ENCODE measurements at regions not wholly inside any gene's neighbourhood (a gene's known extent, or its start where the extent isn't known, plus 50 kb on each side); places are given as distances from the start of the nearest gene placed in this dataset.

GRCh38 chr2:150169237-150169629, 318.2 kb downstream of the RND3 start:
- Histone ChIP-seq H3K27me3 (ENCODE audit: control insufficient read depth, insufficient read depth, low read length) (no peaks in the 10 kb centered on the region), H3K9me3 (ENCODE audit: control insufficient read depth, insufficient read depth, low read depth, low read length) (no peaks in the 10 kb centered on the region), H2AFZ (ENCODE audit: low read length) (no peak overlapping the region), H3K9ac (ENCODE audit: insufficient read depth, low read length) (no peak overlapping the region), H3K36me3 (ENCODE audit: control insufficient read depth, insufficient read depth, low read length) (no peaks in the 10 kb centered on the region), H4K20me1 (ENCODE audit: control insufficient read depth, extremely low read depth, insufficient read depth, low read length) (no peaks in the 10 kb centered on the region), H3K4me1 (ENCODE audit: control insufficient read depth, extremely low read depth, insufficient read depth, low read length) (peaks cover 9% of the 10 kb centered on the region), H3K4me2 (ENCODE audit: extremely low read depth, insufficient read depth, low read length) (no peak overlapping the region), H3K79me2 (ENCODE audit: control insufficient read depth, insufficient read depth, low read length) (no peaks in the 10 kb centered on the region), H3K4me3 (replicated peaks in 1 of 4; ENCODE audit: control extremely low read depth in 1 of 4, insufficient read depth in 1 of 4, low read depth in 3 of 4, low read length in 4 of 4) (no peak overlapping the region), H3K27ac (ENCODE audit: insufficient read depth, low read length) (no peak overlapping the region)
- no peak for TF ChIP-seq EZH2 (IDR thresholded peaks at IDR 0.05; ENCODE audit: low read length, missing control alignments)
- TF ChIP-seq, protein P1, sequence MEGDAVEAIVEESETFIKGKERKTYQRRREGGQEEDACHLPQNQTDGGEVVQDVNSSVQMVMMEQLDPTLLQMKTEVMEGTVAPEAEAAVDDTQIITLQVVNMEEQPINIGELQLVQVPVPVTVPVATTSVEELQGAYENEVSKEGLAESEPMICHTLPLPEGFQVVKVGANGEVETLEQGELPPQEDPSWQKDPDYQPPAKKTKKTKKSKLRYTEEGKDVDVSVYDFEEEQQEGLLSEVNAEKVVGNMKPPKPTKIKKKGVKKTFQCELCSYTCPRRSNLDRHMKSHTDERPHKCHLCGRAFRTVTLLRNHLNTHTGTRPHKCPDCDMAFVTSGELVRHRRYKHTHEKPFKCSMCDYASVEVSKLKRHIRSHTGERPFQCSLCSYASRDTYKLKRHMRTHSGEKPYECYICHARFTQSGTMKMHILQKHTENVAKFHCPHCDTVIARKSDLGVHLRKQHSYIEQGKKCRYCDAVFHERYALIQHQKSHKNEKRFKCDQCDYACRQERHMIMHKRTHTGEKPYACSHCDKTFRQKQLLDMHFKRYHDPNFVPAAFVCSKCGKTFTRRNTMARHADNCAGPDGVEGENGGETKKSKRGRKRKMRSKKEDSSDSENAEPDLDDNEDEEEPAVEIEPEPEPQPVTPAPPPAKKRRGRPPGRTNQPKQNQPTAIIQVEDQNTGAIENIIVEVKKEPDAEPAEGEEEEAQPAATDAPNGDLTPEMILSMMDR (conservative IDR thresholded peaks at IDR 0.05 in 1 of 2, IDR thresholded peaks at IDR 0.05 in 1 of 2; ENCODE audit: low read depth in 1 of 2, low read length in 2 of 2) = no peak
- peak; percentile 70 to 75 for DNase-seq (ENCODE audit: low read depth in 2 of 2)

GRCh38 chr2:150168595-150169236, 318.8 kb downstream of the RND3 start:
- TF ChIP-seq EZH2 (IDR thresholded peaks at IDR 0.05; ENCODE audit: low read length, missing control alignments) = no peak
- TF ChIP-seq, protein P1 (conservative IDR thresholded peaks at IDR 0.05 in 1 of 2, IDR thresholded peaks at IDR 0.05 in 1 of 2; ENCODE audit: low read depth in 1 of 2, low read length in 2 of 2) = no peak
- Histone ChIP-seq H3K27me3 (ENCODE audit: control insufficient read depth, insufficient read depth, low read length) (no peaks in the 10 kb centered on the region), H3K4me2 (ENCODE audit: extremely low read depth, insufficient read depth, low read length) (no peak overlapping the region), H3K4me1 (ENCODE audit: control insufficient read depth, extremely low read depth, insufficient read depth, low read length) (peaks cover 9% of the 10 kb centered on the region), H3K79me2 (ENCODE audit: control insufficient read depth, insufficient read depth, low read length) (no peaks in the 10 kb centered on the region), H2AFZ (ENCODE audit: low read length) (no peak overlapping the region), H3K9ac (ENCODE audit: insufficient read depth, low read length) (no peak overlapping the region), H3K36me3 (ENCODE audit: control insufficient read depth, insufficient read depth, low read length) (no peaks in the 10 kb centered on the region), H3K27ac (ENCODE audit: insufficient read depth, low read length) (no peak overlapping the region), H3K4me3 (replicated peaks in 1 of 4; ENCODE audit: control extremely low read depth in 1 of 4, insufficient read depth in 1 of 4, low read depth in 3 of 4, low read length in 4 of 4) (no peak overlapping the region), H4K20me1 (ENCODE audit: control insufficient read depth, extremely low read depth, insufficient read depth, low read length) (no peaks in the 10 kb centered on the region), H3K9me3 (ENCODE audit: control insufficient read depth, insufficient read depth, low read depth, low read length) (no peaks in the 10 kb centered on the region)
- peak; percentile 44 to 61 for DNase-seq (ENCODE audit: low read depth in 2 of 2)

- Histone ChIP-seq H2AFZ (ENCODE audit: low read length) (no peak overlapping the region), H3K36me3 (ENCODE audit: control insufficient read depth, insufficient read depth, low read length) (no peaks in the 10 kb centered on the region), H3K4me3 (replicated peaks in 1 of 4; ENCODE audit: control extremely low read depth in 1 of 4, insufficient read depth in 1 of 4, low read depth in 3 of 4, low read length in 4 of 4) (no peak overlapping the region), H3K9me3 (ENCODE audit: control insufficient read depth, insufficient read depth, low read depth, low read length) (no peaks in the 10 kb centered on the region), H3K79me2 (ENCODE audit: control insufficient read depth, insufficient read depth, low read length) (no peaks in the 10 kb centered on the region), H3K4me2 (ENCODE audit: extremely low read depth, insufficient read depth, low read length) (no peak overlapping the region), H3K9ac (ENCODE audit: insufficient read depth, low read length) (no peak overlapping the region), H3K27me3 (ENCODE audit: control insufficient read depth, insufficient read depth, low read length) (no peaks in the 10 kb centered on the region), H3K27ac (ENCODE audit: insufficient read depth, low read length) (no peak overlapping the region), H4K20me1 (ENCODE audit: control insufficient read depth, extremely low read depth, insufficient read depth, low read length) (no peaks in the 10 kb centered on the region), H3K4me1 (ENCODE audit: control insufficient read depth, extremely low read depth, insufficient read depth, low read length) (peaks cover 9% of the 10 kb centered on the region)
- TF ChIP-seq, protein P1 (conservative IDR thresholded peaks at IDR 0.05 in 1 of 2, IDR thresholded peaks at IDR 0.05 in 1 of 2; ENCODE audit: low read depth in 1 of 2, low read length in 2 of 2) = no peak
- TF ChIP-seq EZH2 (IDR thresholded peaks at IDR 0.05; ENCODE audit: low read length, missing control alignments) = no peak
- peak; percentile 51 to 83 for DNase-seq (ENCODE audit: low read depth in 2 of 2)
Observed at GRCh38 chr2:150167711-150168110, 319.8 kb downstream of the RND3 start.

Data from fibroblast of lung (primary cell).